Esophagus squamous epithelium (tissue), 4 donors: ENCODE measurements at regions not wholly inside any gene's neighbourhood (a gene's known extent, or its start where the extent isn't known, plus 50 kb on each side); places are given as distances from the start of the nearest gene placed in this dataset.

Experiments
- CTCF ChIP-seq, 6 experiments: fragments of 450-650 bp in 4 of 6; fragments of 200-600 bp in 2 of 6; sonication (generic) in 2 of 6; IDR thresholded peaks; one replicate each; pipeline ENCODE4 v1.5.1; 2016 to 2019; ENCODE audit warnings: antibody characterized with exemption in 6 of 6, mild to moderate bottlenecking in 4 of 6, moderate library complexity in 4 of 6
- POLR2A ChIP-seq, 4 donors: fragments of 450-650 bp; IDR thresholded peaks; one replicate each; pipeline ENCODE4 v1.6.1; 2017; ENCODE audit warnings: antibody characterized with exemption in 4 of 4, mild to moderate bottlenecking in 4 of 4, moderate library complexity in 3 of 4

- TF ChIP-seq POLR2A (IDR thresholded peaks at IDR 0.05) (no peak), CTCF (IDR thresholded peaks at IDR 0.05) (no peak)
Observed at GRCh38 chr5:20359377-20359776, 371.4 kb upstream of the CDH18 start.
